AG10803 (cell line): ENCODE measurements at regions not wholly inside any gene's neighbourhood (a gene's known extent, or its start where the extent isn't known, plus 50 kb on each side); places are given as distances from the start of the nearest gene placed in this dataset.

ENCODE experiments used
- DNase-seq: peaks from one replicate; pipeline ENCODE4 v3.0.0; 2010; ENCODE audit warnings: low read depth
- H3K4me3 ChIP-seq: 2 replicates; pipeline ENCODE4 v1.5.1; 2011; ENCODE audit warnings: mild to moderate bottlenecking, low read length, control low read depth
- CTCF ChIP-seq: conservative IDR thresholded peaks from 2 replicates; pipeline ENCODE4 v1.5.1; 2011; ENCODE audit warnings: mild to moderate bottlenecking, low read length, control low read depth, inconsistent platforms

DNA sequence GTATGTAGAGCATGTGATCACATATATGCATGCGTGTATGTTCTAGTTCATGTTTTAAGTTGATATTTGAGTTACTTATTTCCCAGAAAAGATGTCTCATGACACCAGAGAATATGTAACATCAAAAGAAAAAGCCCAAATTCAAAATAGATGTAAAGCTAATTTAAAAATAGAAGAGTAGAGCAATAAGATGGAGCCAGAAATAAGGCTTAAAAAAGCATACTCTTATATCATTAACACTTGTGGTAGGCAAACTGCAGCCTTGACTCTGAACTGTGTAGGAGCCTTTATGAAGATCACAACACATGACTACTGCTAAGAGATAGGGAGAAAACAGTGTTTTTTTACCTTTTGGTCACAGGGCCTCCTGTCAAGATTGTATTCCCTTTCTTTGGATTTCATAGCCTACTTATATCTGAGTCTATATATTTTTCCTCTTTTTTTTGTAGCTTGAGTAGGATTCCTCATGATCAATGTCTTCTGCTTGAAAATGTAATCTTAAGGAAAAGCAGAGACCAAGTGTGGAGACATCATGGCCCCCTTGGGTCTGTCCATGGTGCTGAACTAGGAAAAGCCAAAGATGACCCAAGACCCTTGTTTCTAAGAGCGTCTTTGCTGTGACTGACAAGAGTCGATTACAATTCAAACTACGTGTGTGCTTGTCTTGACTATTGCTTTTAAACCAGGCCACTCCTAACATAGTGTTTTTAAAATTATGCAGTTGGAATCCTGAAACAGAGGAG, 390.4 kb downstream of the SHISA9 start:
- no peak for TF ChIP-seq CTCF

DNA sequence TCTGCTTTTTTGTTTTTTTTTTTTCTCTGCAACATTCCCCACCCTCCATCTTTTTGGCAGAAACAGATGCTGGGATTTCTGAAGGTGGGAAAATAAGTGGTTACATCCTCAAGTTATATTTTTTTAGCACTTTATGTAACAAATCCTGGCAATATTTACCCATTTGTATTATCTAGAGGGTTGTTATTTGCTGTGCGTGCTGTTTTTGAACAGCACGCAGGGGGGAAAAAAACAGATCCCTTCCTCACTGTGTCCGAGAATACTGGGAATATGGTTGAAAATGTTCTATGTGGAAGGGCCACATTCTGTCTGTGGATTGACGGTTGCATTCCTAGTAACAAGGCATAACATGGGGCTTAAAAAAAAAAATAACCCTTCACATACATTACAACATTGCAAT, 394.8 kb downstream of the SHISA9 start:
- no peak for DNase-seq
- TF ChIP-seq CTCF: no peak

More for the DNA sequence above, 390.4 kb downstream of the SHISA9 start:
- no peak for DNase-seq
- H3K4me3 ChIP-seq: no peak overlapping the region

GRCh38 chr16:13298666-13299065, 397.3 kb downstream of the SHISA9 start:
- no peak for DNase-seq
- H3K4me3 ChIP-seq: no peak overlapping the region
- no peak for TF ChIP-seq CTCF

More for the DNA sequence above, 394.8 kb downstream of the SHISA9 start:
- no peak overlapping the region for H3K4me3 ChIP-seq

DNA sequence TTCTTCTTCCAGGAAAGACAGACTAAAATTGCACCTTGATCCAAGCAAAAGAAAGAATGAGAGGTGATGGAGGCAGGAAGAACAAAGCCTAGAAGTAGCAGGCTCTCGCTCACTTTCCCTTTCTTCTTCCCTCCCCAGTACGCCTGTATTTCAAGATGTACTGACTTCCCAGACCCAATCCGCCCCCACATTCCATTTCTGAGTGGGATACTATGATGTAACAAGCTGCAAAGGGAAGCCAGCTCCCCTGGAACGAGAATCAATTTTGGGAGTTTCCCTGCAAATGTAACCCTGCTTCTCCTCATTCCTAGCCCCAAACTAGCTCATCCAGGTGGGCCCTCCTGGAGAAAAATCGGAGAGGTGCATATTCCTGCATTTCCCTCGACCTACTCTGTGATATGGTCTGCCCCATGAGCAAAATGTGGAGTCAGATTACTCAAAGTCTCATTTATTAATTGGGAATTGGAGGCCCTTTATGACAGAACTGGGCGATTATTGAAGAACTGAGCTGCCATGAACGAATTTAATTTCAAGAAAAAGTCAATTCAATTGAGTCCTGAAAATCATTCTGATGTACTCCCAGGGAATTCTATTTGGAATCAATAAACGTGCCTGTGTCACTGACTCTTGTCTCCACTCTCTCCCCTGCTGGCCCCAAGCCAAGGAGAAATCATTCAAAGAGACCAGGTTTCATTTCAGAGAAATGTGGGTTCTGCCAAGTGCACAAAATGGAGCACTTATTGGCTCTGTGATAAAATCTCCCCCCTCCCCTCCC, 398.9 kb downstream of the SHISA9 start:
- no peak for TF ChIP-seq CTCF

GRCh38 chr16:13305019-13305755, 403.8 kb downstream of the SHISA9 start:
- H3K4me3 ChIP-seq: no peak overlapping the region
- TF ChIP-seq CTCF: no peak
- DNase-seq: peak; percentile 34

More for the DNA sequence above, 398.9 kb downstream of the SHISA9 start:
- no peak for DNase-seq
- H3K4me3 ChIP-seq: no peak overlapping the region

DNA sequence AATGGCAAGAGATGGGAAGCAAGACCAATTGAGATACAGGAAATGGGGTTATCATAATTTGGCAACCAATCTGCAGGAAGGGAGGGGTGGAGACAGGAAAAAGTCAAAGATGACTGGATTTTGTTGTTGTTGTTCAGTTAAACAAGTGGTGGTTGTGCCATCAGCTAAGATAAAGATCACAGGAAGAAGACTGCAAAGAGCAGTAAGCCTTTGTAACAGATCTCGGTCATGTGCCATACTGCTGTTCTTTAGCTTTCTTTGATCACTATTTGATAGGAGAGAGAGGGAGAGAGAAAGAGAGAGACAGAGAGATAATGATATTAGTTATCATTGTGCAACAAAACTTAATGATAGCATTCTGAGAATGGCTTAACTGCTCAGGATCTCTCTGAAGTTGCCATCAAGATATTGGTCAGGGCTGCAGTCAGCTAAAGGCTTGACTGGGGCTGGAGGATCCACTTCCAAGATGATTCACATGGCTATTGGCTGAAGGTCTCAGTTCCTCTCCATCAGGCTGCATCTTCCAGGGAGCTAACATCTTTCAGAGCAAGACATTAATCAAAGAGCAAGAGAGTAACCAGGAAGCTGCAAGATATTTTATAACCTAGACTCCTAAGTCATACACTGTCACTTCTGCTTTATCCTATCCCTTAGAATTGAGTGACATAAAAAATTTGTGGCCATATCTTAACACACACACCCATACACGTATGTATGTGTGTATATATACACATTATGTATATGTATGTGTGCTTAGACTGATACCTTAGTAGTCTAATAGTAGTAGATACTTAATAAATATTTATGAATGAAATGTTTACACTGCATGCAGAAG, 405.0 kb downstream of the SHISA9 start:
- TF ChIP-seq CTCF: no peak
- H3K4me3 ChIP-seq: no peak overlapping the region
- DNase-seq: peak; percentile 5
